A673 (cell line): ENCODE measurements at regions not wholly inside any gene's neighbourhood (a gene's known extent, or its start where the extent isn't known, plus 50 kb on each side); places are given as distances from the start of the nearest gene placed in this dataset.

ENCODE experiments used
- BruUV-seq: library from RNA; stranded (reverse); fragments of 400-500 nt; replicated peaks from 2 replicates; lab custom pipeline; 2021; lab: Mats Ljungman, UMichigan
- CTCF ChIA-PET: fragments of 300-600 bp; sonication (Branson Sonifier 250); formaldehyde crosslinking; loops from one replicate; lab custom pipeline; 2022; ENCODE audit warnings: antibody characterized with exemption; lab: Charles Lee
- POLR2A ChIA-PET: fragments of 300-600 bp; sonication (Branson Sonifier 250); formaldehyde crosslinking; loops from one replicate; lab custom pipeline; 2022; ENCODE audit warnings: antibody characterized with exemption; ENCODE audit not compliant: low non-redundant PET; lab: Charles Lee
- DNase-seq: peaks from one replicate; pipeline ENCODE4 v3.0.0-alpha.2; 2015; ENCODE audit warnings: low spot score
- H3K27ac ChIP-seq: fragments of 200-600 bp; sonication (generic); 2 replicates; pipeline ENCODE4 v1.5.1; 2016; ENCODE audit warnings: mixed run types, low read depth, mild to moderate bottlenecking, mixed read lengths, antibody characterized with exemption, low read length; ENCODE audit not compliant: poor library complexity, severe bottlenecking
- H3K27me3 ChIP-seq: fragments of 200-600 bp; sonication (generic); replicated peaks from 2 replicates; pipeline ENCODE4 v1.6.1; 2017; ENCODE audit warnings: mixed run types, low read depth, mild to moderate bottlenecking, mixed read lengths, antibody characterized with exemption, low read length; ENCODE audit not compliant: insufficient read depth, poor library complexity
- H3K36me3 ChIP-seq: fragments of 200-600 bp; sonication (generic); 2 replicates; pipeline ENCODE4 v1.6.1; 2016; ENCODE audit warnings: mixed run types, mild to moderate bottlenecking, mixed read lengths, antibody characterized with exemption, low read length; ENCODE audit not compliant: insufficient read depth, poor library complexity, severe bottlenecking
- H3K4me1 ChIP-seq: fragments of 200-600 bp; sonication (generic); 2 replicates; pipeline ENCODE4 v1.6.1; 2017; ENCODE audit warnings: mixed run types, mild to moderate bottlenecking, mixed read lengths, antibody characterized with exemption, low read length; ENCODE audit not compliant: insufficient read depth, poor library complexity, severe bottlenecking
- H3K4me3 ChIP-seq: fragments of 200-600 bp; sonication (generic); 2 replicates; pipeline ENCODE4 v1.5.1; 2016; ENCODE audit warnings: low read depth, mixed run types, mild to moderate bottlenecking, mixed read lengths, low read length; ENCODE audit not compliant: poor library complexity, severe bottlenecking
- H3K9me3 ChIP-seq: fragments of 200-600 bp; sonication (generic); 2 replicates; pipeline ENCODE4 v1.6.1; 2016; ENCODE audit warnings: mixed run types, low read depth, mild to moderate bottlenecking, mixed read lengths, antibody characterized with exemption, low read length; ENCODE audit not compliant: poor library complexity, severe bottlenecking
- CTCF ChIP-seq: fragments of 300-800, 200-600 bp; sonication (generic); conservative IDR thresholded peaks from 2 replicates; pipeline ENCODE4 v1.5.1; 2017; ENCODE audit warnings: low read depth, mild to moderate bottlenecking, antibody characterized with exemption, low read length, moderate library complexity, mixed read lengths
- intact Hi-C: fragments of 100-400 bp; cut with micrococcal nuclease; formaldehyde crosslinking; loops from one replicate; pipeline ENCODE4 v1.10.0; 2022; ENCODE audit not compliant: unreplicated experiment

GRCh38 chr20:11867291-11867919, 50.3 kb upstream of the BTBD3 start:
- Histone ChIP-seq H3K4me1 (no peaks in the 10 kb centered on the region), H3K9me3 (no peaks in the 10 kb centered on the region), H3K27ac (no peak overlapping the region), H3K27me3 (no peaks in the 10 kb centered on the region), H3K4me3 (no peak overlapping the region), H3K36me3 (no peaks in the 10 kb centered on the region)
- intact Hi-C loops: no loop called here
- TF ChIP-seq CTCF: no peak
- BruUV-seq: no TSS peak
- CTCF ChIA-PET: no interaction called here
- POLR2A ChIA-PET: no interaction called here
- no peak for DNase-seq
